RWPE2 (cell line): ENCODE measurements at regions not wholly inside any gene's neighbourhood (a gene's known extent, or its start where the extent isn't known, plus 50 kb on each side); places are given as distances from the start of the nearest gene placed in this dataset.

Source experiments
- ATAC-seq: fragments of 200-7000 bp; cut with Tn5 transposase; 3 replicates; pipeline ENCODE4 v1.9.1; 2021; ENCODE audit warnings: low read depth
- DNase-seq: peaks from one replicate; pipeline ENCODE4 v3.0.0-alpha.2; 2020; ENCODE audit warnings: low spot score
- H3K27ac ChIP-seq: fragments of 450-650 bp; 2 replicates; pipeline ENCODE4 v1.5.1; 2017; ENCODE audit warnings: mild to moderate bottlenecking; ENCODE audit not compliant: poor library complexity, severe bottlenecking
- H3K27me3 ChIP-seq: fragments of 250-450 bp; sonication (Bioruptor Pico); 2 replicates; pipeline ENCODE4 v1.5.1; 2021; ENCODE audit warnings: mild to moderate bottlenecking, moderate library complexity; ENCODE audit not compliant: insufficient read depth, poor library complexity, severe bottlenecking
- H3K36me3 ChIP-seq: fragments of 250-450 bp; sonication (Bioruptor Pico); 2 replicates; pipeline ENCODE4 v1.5.1; 2020; ENCODE audit warnings: low read depth, mild to moderate bottlenecking, moderate library complexity
- H3K4me1 ChIP-seq: fragments of 250-450 bp; sonication (Bioruptor Pico); 2 replicates; pipeline ENCODE4 v1.5.1; 2021; ENCODE audit warnings: mild to moderate bottlenecking, moderate library complexity; ENCODE audit not compliant: insufficient read depth, poor library complexity, severe bottlenecking
- H3K4me3 ChIP-seq: fragments of 250-450 bp; sonication (Bioruptor Pico); 2 replicates; pipeline ENCODE4 v1.5.1; 2021; ENCODE audit warnings: mild to moderate bottlenecking, moderate library complexity; ENCODE audit not compliant: severe bottlenecking
- H3K9me3 ChIP-seq: fragments of 250-450 bp; sonication (Bioruptor Pico); 2 replicates; pipeline ENCODE4 v1.5.1; 2021; ENCODE audit warnings: mild to moderate bottlenecking, moderate library complexity; ENCODE audit not compliant: severe bottlenecking
- TF ChIP-seq, protein P1 (sequence below): fragments of 450-650 bp; IDR thresholded peaks from one replicate; pipeline ENCODE4 v1.5.1; 2017; ENCODE audit warnings: mild to moderate bottlenecking, moderate library complexity; ENCODE audit not compliant: poor library complexity, severe bottlenecking

DNA sequence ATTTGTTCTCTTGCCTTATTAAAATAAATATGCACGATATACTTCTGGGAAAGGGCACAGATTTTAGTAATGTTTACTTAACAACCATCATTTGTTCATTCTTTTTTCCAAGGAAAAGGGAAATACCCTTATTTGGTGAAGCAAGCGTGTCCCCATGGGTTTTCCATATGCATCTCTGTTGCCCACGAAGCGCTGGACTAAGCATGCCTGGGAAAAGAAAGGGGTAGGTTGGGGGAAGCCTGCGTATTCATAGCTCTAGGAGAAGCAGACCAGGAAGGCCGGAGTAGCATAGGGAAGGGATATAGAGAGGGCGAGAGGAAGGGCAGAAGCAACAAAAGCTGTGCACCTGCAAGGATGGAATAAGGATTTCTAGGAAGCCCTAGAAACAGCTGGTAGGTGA, 61.8 kb upstream of the ACO1 start:
- no peaks in the 10 kb centered on the region for H3K4me1 ChIP-seq
- H3K9me3 ChIP-seq = no peaks in the 10 kb centered on the region
- DNase-seq (no peak), ATAC-seq (no peak)
- H3K27ac ChIP-seq = no peak overlapping the region
- no peaks in the 10 kb centered on the region for H3K36me3 ChIP-seq
- TF ChIP-seq, protein P1, sequence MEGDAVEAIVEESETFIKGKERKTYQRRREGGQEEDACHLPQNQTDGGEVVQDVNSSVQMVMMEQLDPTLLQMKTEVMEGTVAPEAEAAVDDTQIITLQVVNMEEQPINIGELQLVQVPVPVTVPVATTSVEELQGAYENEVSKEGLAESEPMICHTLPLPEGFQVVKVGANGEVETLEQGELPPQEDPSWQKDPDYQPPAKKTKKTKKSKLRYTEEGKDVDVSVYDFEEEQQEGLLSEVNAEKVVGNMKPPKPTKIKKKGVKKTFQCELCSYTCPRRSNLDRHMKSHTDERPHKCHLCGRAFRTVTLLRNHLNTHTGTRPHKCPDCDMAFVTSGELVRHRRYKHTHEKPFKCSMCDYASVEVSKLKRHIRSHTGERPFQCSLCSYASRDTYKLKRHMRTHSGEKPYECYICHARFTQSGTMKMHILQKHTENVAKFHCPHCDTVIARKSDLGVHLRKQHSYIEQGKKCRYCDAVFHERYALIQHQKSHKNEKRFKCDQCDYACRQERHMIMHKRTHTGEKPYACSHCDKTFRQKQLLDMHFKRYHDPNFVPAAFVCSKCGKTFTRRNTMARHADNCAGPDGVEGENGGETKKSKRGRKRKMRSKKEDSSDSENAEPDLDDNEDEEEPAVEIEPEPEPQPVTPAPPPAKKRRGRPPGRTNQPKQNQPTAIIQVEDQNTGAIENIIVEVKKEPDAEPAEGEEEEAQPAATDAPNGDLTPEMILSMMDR = no peak
- H3K4me3 ChIP-seq = no peak overlapping the region
- peaks cover 6% of the 10 kb centered on the region for H3K27me3 ChIP-seq

DNA sequence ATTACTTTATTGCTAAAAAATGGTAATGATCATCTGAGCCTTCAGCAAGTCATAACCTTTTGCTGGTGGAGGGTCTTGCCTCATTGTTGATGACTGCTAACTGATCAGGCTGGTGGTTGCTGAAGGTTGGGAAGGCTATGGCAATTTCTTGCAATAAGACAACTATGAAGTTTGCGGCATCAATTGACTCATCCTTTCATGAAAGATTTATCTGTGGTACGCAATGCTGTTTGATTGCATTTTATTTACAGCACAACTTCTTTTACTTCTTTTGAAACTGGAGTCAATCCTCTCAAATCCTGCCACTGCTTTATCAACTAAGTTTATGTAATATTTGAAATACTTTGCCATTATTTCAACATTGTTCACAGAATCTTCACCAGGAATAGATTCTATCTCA, 58.3 kb upstream of the ACO1 start:
- TF ChIP-seq, protein P1 = no peak
- no peak overlapping the region for H3K27ac ChIP-seq
- DNase-seq (no peak), ATAC-seq (no peak)
- H3K4me3 ChIP-seq = no peak overlapping the region
- H3K36me3 ChIP-seq = no peaks in the 10 kb centered on the region
- H3K9me3 ChIP-seq = no peaks in the 10 kb centered on the region
- no peaks in the 10 kb centered on the region for H3K4me1 ChIP-seq
- peaks cover 6% of the 10 kb centered on the region for H3K27me3 ChIP-seq

DNA sequence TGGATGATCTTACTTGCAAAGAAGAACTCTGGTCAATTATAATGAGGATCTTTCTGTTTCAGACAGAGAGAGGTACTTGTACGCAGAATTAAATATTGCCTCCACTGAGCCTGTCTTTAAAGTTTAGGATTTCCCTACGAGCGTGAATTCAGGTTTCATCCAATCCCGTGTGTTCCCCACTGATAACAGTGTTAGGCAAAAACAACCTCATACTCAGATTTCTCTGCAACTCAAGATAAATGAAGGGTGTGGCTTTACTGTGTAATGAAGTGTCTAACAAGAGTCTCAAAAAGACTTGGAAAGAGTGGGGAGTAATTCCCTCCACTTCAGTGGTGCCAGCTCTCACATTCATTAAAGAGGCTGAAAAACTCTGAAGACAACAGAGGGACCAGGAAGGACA, 53.2 kb upstream of the ACO1 start:
- no peaks in the 10 kb centered on the region for H3K36me3 ChIP-seq
- peaks cover 11% of the 10 kb centered on the region for H3K27me3 ChIP-seq
- no peak for DNase-seq
- no peaks in the 10 kb centered on the region for H3K9me3 ChIP-seq
- TF ChIP-seq, protein P1 = no peak
- no peaks in the 10 kb centered on the region for H3K4me1 ChIP-seq
- ATAC-seq = no peak
- no peak overlapping the region for H3K4me3 ChIP-seq
- H3K27ac ChIP-seq = no peak overlapping the region

DNA sequence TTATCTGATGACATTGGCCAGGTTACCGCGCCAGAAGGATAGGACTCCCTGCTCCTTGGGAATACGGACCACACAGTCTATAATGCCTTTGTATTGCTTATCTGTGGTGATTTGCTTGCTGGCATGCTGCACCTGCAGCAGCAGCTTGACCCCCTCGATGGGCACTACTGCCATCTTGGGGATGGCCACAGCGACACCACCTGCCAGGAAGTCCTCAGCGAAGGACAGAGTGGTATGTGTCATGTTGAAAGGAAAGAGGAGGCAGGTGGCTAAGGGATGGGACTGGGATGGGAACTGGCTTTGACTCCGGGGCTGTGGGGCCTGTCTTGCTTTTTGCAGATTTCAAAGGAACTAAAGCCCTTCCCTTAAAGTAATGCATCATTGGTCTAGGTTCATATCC, 50.3 kb upstream of the ACO1 start:
- Histone ChIP-seq H3K4me3 (no peak overlapping the region), H3K27ac (no peak overlapping the region), H3K36me3 (no peaks in the 10 kb centered on the region), H3K9me3 (no peaks in the 10 kb centered on the region), H3K4me1 (no peaks in the 10 kb centered on the region), H3K27me3 (peaks cover 5% of the 10 kb centered on the region)
- ATAC-seq (no peak), DNase-seq (no peak)
- TF ChIP-seq, protein P1 = no peak
